Hepatic stellate cell (primary cell): ENCODE measurements at regions not wholly inside any gene's neighbourhood (a gene's known extent, or its start where the extent isn't known, plus 50 kb on each side); places are given as distances from the start of the nearest gene placed in this dataset.

ENCODE experiments used
- DNase-seq: peaks from one replicate; pipeline ENCODE4 v3.0.0; 2011; ENCODE audit warnings: low spot score

- no peak for DNase-seq
Observed at GRCh38 chr6:156045401-156046267, 590.0 kb upstream of the NOX3 start.

GRCh38 chr6:156033598-156033997, 578.0 kb upstream of the NOX3 start:
- DNase-seq = no peak

GRCh38 chr6:156031516-156031915, 575.9 kb upstream of the NOX3 start:
- DNase-seq = no peak

GRCh38 chr6:156030053-156030452, 574.4 kb upstream of the NOX3 start:
- DNase-seq = no peak

- no peak for DNase-seq
Observed at GRCh38 chr6:156029286-156029985, 573.8 kb upstream of the NOX3 start.

GRCh38 chr6:156028335-156029131, 572.9 kb upstream of the NOX3 start:
- no peak for DNase-seq

- DNase-seq = no peak
Observed at GRCh38 chr6:156027248-156027626, 571.6 kb upstream of the NOX3 start.

- DNase-seq = no peak
Observed at GRCh38 chr6:156026486-156027247, 571.0 kb upstream of the NOX3 start.

GRCh38 chr6:156024339-156024738, 568.7 kb upstream of the NOX3 start:
- DNase-seq = no peak

GRCh38 chr6:156021746-156022396, 566.2 kb upstream of the NOX3 start:
- DNase-seq = no peak

- DNase-seq = no peak
Observed at GRCh38 chr6:156017838-156018237, 562.2 kb upstream of the NOX3 start.

GRCh38 chr6:156016186-156016976, 560.7 kb upstream of the NOX3 start:
- no peak for DNase-seq

- no peak for DNase-seq
Observed at GRCh38 chr6:156013155-156013554, 557.5 kb upstream of the NOX3 start.

GRCh38 chr6:156009656-156010055, 554.0 kb upstream of the NOX3 start:
- no peak for DNase-seq

GRCh38 chr6:156004796-156005195, 549.2 kb upstream of the NOX3 start:
- no peak for DNase-seq

- DNase-seq = no peak
Observed at GRCh38 chr6:155996151-155996550, 540.5 kb upstream of the NOX3 start.

- no peak for DNase-seq
Observed at GRCh38 chr6:155995281-155995680, 539.6 kb upstream of the NOX3 start.

- DNase-seq = no peak
Observed at GRCh38 chr6:155994086-155994485, 538.4 kb upstream of the NOX3 start.

GRCh38 chr6:155993240-155993639, 537.6 kb upstream of the NOX3 start:
- no peak for DNase-seq

- DNase-seq = no peak
Observed at GRCh38 chr6:155985660-155986138, 530.1 kb upstream of the NOX3 start.

- DNase-seq = no peak
Observed at GRCh38 chr6:155980768-155981079, 525.1 kb upstream of the NOX3 start.
